ENCODE measurements at regions not wholly inside any gene's neighbourhood (a gene's known extent, or its start where the extent isn't known, plus 50 kb on each side); places are given as distances from the start of the nearest gene placed in this dataset.

GRCh38 chr9:118439441-118439840 is 735.2 kb downstream of the TLR4 start:
- Histone ChIP-seq H3K4me1 (no peaks in the 10 kb centered on the region), H3K4me3 (no peak overlapping the region), H3K27me3 (no peaks in the 10 kb centered on the region), H3K9me3 (no peaks in the 10 kb centered on the region), H3K27ac (no peak overlapping the region), H3K36me3 (no peaks in the 10 kb centered on the region)
- DNase-seq (no peak), ATAC-seq (ENCODE audit: low FRiP score in 2 of 2) (no peak)
- TF ChIP-seq EP300 (IDR thresholded peaks at IDR 0.05), result no peak
- no peak for TF ChIP-seq CTCF (IDR thresholded peaks at IDR 0.05)
- TF ChIP-seq POLR2AphosphoS5 (IDR thresholded peaks at IDR 0.05), result no peak
- no peak for TF ChIP-seq POLR2A (IDR thresholded peaks at IDR 0.05)
- WGBS, 2 donors, result 86 to 87% methylated on average over 4 of the region's 4 CpGs

- WGBS, 2 donors, result 75 to 76% methylated on average over 5 of the region's 5 CpGs
- DNase-seq, result no peak
- no peaks in the 10 kb centered on the region for H3K27me3 ChIP-seq
- no peaks in the 10 kb centered on the region for H3K36me3 ChIP-seq
- no peak overlapping the region for H3K4me3 ChIP-seq
- no peak overlapping the region for H3K27ac ChIP-seq
- no peak for ATAC-seq (ENCODE audit: low FRiP score in 2 of 2)
- H3K9me3 ChIP-seq, result no peaks in the 10 kb centered on the region
- H3K4me1 ChIP-seq, result no peaks in the 10 kb centered on the region
- TF ChIP-seq EP300 (IDR thresholded peaks at IDR 0.05) (no peak), POLR2AphosphoS5 (IDR thresholded peaks at IDR 0.05) (no peak), POLR2A (IDR thresholded peaks at IDR 0.05) (no peak), CTCF (IDR thresholded peaks at IDR 0.05) (no peak)
These were observed 740.2 kb downstream of the TLR4 start for GRCh38 chr9:118444403-118444802.

GRCh38 chr9:118446943-118447639 is 742.9 kb downstream of the TLR4 start:
- Histone ChIP-seq H3K27ac (no peak overlapping the region), H3K27me3 (no peaks in the 10 kb centered on the region), H3K4me1 (no peaks in the 10 kb centered on the region), H3K9me3 (no peaks in the 10 kb centered on the region), H3K4me3 (no peak overlapping the region), H3K36me3 (no peaks in the 10 kb centered on the region)
- ATAC-seq (ENCODE audit: low FRiP score in 2 of 2), result no peak
- DNase-seq, result no peak
- 57 to 60% methylated on average over 9 of the region's 9 CpGs for WGBS, 2 donors
- TF ChIP-seq CTCF (IDR thresholded peaks at IDR 0.05), result no peak
- TF ChIP-seq POLR2AphosphoS5 (IDR thresholded peaks at IDR 0.05), result no peak
- no peak for TF ChIP-seq POLR2A (IDR thresholded peaks at IDR 0.05)
- no peak for TF ChIP-seq EP300 (IDR thresholded peaks at IDR 0.05)

GRCh38 chr9:118449554-118449953 is 745.4 kb downstream of the TLR4 start:
- DNase-seq (no peak), ATAC-seq (ENCODE audit: low FRiP score in 2 of 2) (no peak)
- no peak overlapping the region for H3K4me3 ChIP-seq
- 64 to 75% methylated on average over 2 of the region's 2 CpGs for WGBS, 2 donors
- no peak overlapping the region for H3K27ac ChIP-seq
- H3K27me3 ChIP-seq, result no peaks in the 10 kb centered on the region
- no peaks in the 10 kb centered on the region for H3K9me3 ChIP-seq
- H3K36me3 ChIP-seq, result no peaks in the 10 kb centered on the region
- H3K4me1 ChIP-seq, result no peaks in the 10 kb centered on the region
- no peak for TF ChIP-seq POLR2AphosphoS5 (IDR thresholded peaks at IDR 0.05)
- no peak for TF ChIP-seq POLR2A (IDR thresholded peaks at IDR 0.05)
- no peak for TF ChIP-seq CTCF (IDR thresholded peaks at IDR 0.05)
- TF ChIP-seq EP300 (IDR thresholded peaks at IDR 0.05), result no peak

GRCh38 chr9:118455259-118455658 is 751.1 kb downstream of the TLR4 start:
- H3K27me3 ChIP-seq, result no peaks in the 10 kb centered on the region
- H3K4me3 ChIP-seq, result no peak overlapping the region
- no peaks in the 10 kb centered on the region for H3K9me3 ChIP-seq
- 66 to 80% methylated on average over 2 of the region's 2 CpGs for WGBS, 2 donors
- TF ChIP-seq POLR2AphosphoS5 (IDR thresholded peaks at IDR 0.05), result no peak
- TF ChIP-seq CTCF (IDR thresholded peaks at IDR 0.05), result no peak
- no peaks in the 10 kb centered on the region for H3K36me3 ChIP-seq
- ATAC-seq (ENCODE audit: low FRiP score in 2 of 2) (no peak), DNase-seq (no peak)
- no peaks in the 10 kb centered on the region for H3K4me1 ChIP-seq
- H3K27ac ChIP-seq, result no peak overlapping the region

Measured in upper lobe of left lung (tissue), 6 donors.